ENCODE measurements at regions not wholly inside any gene's neighbourhood (a gene's known extent, or its start where the extent isn't known, plus 50 kb on each side); places are given as distances from the start of the nearest gene placed in this dataset.

DNA sequence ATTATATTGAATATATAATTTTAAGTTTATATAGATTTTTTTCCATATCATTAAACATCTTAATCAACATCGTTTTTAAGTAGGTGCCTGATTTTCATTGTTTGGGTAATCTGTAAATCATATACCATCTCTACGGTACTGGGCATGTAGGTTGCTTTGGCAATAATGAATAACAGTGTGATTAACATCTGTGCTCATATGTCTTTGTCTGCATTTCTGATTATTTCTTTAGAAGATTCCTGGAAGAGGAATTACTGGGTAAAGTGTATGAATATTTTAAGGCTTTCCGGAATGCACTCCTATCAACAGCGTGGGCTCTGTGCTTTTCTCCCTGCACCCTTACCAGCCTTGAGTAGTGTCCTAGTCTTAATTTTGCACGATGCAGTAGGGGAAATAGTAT is 119.8 kb upstream of the LIPC start:
- no peaks in the 10 kb centered on the region for H3K36me3 ChIP-seq
- no peak for DNase-seq (ENCODE audit: extremely low spot score)
- H3K4me1 ChIP-seq = peaks cover 7 to 17% (median 12%) of the 10 kb centered on the region in 4 donors
- TF ChIP-seq, protein P1, sequence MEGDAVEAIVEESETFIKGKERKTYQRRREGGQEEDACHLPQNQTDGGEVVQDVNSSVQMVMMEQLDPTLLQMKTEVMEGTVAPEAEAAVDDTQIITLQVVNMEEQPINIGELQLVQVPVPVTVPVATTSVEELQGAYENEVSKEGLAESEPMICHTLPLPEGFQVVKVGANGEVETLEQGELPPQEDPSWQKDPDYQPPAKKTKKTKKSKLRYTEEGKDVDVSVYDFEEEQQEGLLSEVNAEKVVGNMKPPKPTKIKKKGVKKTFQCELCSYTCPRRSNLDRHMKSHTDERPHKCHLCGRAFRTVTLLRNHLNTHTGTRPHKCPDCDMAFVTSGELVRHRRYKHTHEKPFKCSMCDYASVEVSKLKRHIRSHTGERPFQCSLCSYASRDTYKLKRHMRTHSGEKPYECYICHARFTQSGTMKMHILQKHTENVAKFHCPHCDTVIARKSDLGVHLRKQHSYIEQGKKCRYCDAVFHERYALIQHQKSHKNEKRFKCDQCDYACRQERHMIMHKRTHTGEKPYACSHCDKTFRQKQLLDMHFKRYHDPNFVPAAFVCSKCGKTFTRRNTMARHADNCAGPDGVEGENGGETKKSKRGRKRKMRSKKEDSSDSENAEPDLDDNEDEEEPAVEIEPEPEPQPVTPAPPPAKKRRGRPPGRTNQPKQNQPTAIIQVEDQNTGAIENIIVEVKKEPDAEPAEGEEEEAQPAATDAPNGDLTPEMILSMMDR (IDR thresholded peaks at IDR 0.05) = no peak
- TF ChIP-seq EP300 (IDR thresholded peaks at IDR 0.05) (no peak), POLR2AphosphoS5 (IDR thresholded peaks at IDR 0.05) (no peak), POLR2A (IDR thresholded peaks at IDR 0.05; ENCODE audit: low read depth) (no peak)
- WGBS = 81% methylated on average over 5 of the region's 5 CpGs
- no peaks in the 10 kb centered on the region for H3K27me3 ChIP-seq
- intact Hi-C loops (cut with DNase I) = no loop called here
- no peak overlapping the region for H3K27ac ChIP-seq (replicated peaks in 1 of 4)
- no peaks in the 10 kb centered on the region for H3K9me3 ChIP-seq
- H3K4me3 ChIP-seq = no peak overlapping the region

- TF ChIP-seq POLR2AphosphoS5 (IDR thresholded peaks at IDR 0.05) (no peak), POLR2A (IDR thresholded peaks at IDR 0.05; ENCODE audit: low read depth) (no peak), EP300 (IDR thresholded peaks at IDR 0.05) (no peak)
- TF ChIP-seq, protein P1 (IDR thresholded peaks at IDR 0.05) = no peak
- peaks cover 3 to 5% (median 4%) of the 10 kb centered on the region in 4 donors for H3K4me1 ChIP-seq
- no peaks in the 10 kb centered on the region for H3K9me3 ChIP-seq
- H3K36me3 ChIP-seq = no peaks in the 10 kb centered on the region
- no peak for DNase-seq (ENCODE audit: extremely low spot score)
- no peak overlapping the region for H3K27ac ChIP-seq (replicated peaks in 1 of 4)
- no peaks in the 10 kb centered on the region for H3K27me3 ChIP-seq
- 87% methylated on average over 5 of the region's 5 CpGs for WGBS
- intact Hi-C loops (cut with DNase I) = no loop called here
- no peak overlapping the region for H3K4me3 ChIP-seq
Observed at GRCh38 chr15:58313304-58313703, 118.5 kb upstream of the LIPC start.

GRCh38 chr15:58313810-58314592 is 117.8 kb upstream of the LIPC start:
- Histone ChIP-seq H3K27ac (replicated peaks in 1 of 4) (no peak overlapping the region), H3K4me1 (peaks cover 3 to 5% (median 4%) of the 10 kb centered on the region in 4 donors), H3K4me3 (no peak overlapping the region), H3K9me3 (no peaks in the 10 kb centered on the region), H3K36me3 (no peaks in the 10 kb centered on the region), H3K27me3 (no peaks in the 10 kb centered on the region)
- intact Hi-C loops (cut with DNase I) = no loop called here
- 69% methylated on average over 6 of the region's 6 CpGs for WGBS
- no peak for DNase-seq (ENCODE audit: extremely low spot score)
- TF ChIP-seq POLR2AphosphoS5 (IDR thresholded peaks at IDR 0.05) = no peak
- TF ChIP-seq POLR2A (IDR thresholded peaks at IDR 0.05; ENCODE audit: low read depth) = no peak
- TF ChIP-seq, protein P1 (IDR thresholded peaks at IDR 0.05) = no peak
- TF ChIP-seq EP300 (IDR thresholded peaks at IDR 0.05) = no peak

GRCh38 chr15:58314593-58315216 is 117.1 kb upstream of the LIPC start:
- Histone ChIP-seq H3K27me3 (no peaks in the 10 kb centered on the region), H3K4me3 (no peak overlapping the region), H3K9me3 (no peaks in the 10 kb centered on the region), H3K36me3 (no peaks in the 10 kb centered on the region), H3K4me1 (peaks cover 3 to 5% (median 4%) of the 10 kb centered on the region in 4 donors), H3K27ac (replicated peaks in 1 of 4) (no peak overlapping the region)
- WGBS = 49% methylated on average over 4 of the region's 4 CpGs
- TF ChIP-seq EP300 (IDR thresholded peaks at IDR 0.05) (no peak), POLR2A (IDR thresholded peaks at IDR 0.05; ENCODE audit: low read depth) (no peak), POLR2AphosphoS5 (IDR thresholded peaks at IDR 0.05) (no peak)
- TF ChIP-seq, protein P1 (IDR thresholded peaks at IDR 0.05) = no peak
- DNase-seq (ENCODE audit: extremely low spot score) = no peak
- intact Hi-C loops (cut with DNase I) = no loop called here
